DOHH2 (cell line): ENCODE measurements at regions not wholly inside any gene's neighbourhood (a gene's known extent, or its start where the extent isn't known, plus 50 kb on each side); places are given as distances from the start of the nearest gene placed in this dataset.

Experiments
- CTCF ChIP-seq: fragments of 200-600 bp; sonication (generic); IDR thresholded peaks from one replicate; pipeline ENCODE4 v1.5.1; 2014; ENCODE audit warnings: antibody characterized with exemption, mild to moderate bottlenecking, low read depth, low read length; ENCODE audit not compliant: poor library complexity, severe bottlenecking
- EZH2phosphoT487 ChIP-seq: fragments of 200-600 bp; sonication (generic); IDR thresholded peaks from 2 replicates; pipeline ENCODE4 v1.6.1; 2017; ENCODE audit warnings: borderline replicate concordance, mild to moderate bottlenecking, antibody characterized with exemption, low read length, moderate library complexity, mixed read lengths

- no peak for TF ChIP-seq CTCF
- TF ChIP-seq EZH2phosphoT487: no peak
Observed at GRCh38 chr12:85369365-85370154, 89.5 kb downstream of the ALX1 start.
